Progenitor cell of endocrine pancreas (in vitro differentiated cells): ENCODE measurements at regions not wholly inside any gene's neighbourhood (a gene's known extent, or its start where the extent isn't known, plus 50 kb on each side); places are given as distances from the start of the nearest gene placed in this dataset.
"Not testable (repeated sequence)": the region's sequence is repeated elsewhere in the genome, so short reads cannot be mapped to it uniquely, and the experiment has no call there.

ENCODE experiments used
- DNase-seq: peaks from one replicate; pipeline ENCODE4 v3.0.0; 2021; ENCODE audit warnings: low spot score; ENCODE audit not compliant: unreplicated experiment
- H3K27ac Mint-ChIP-seq: 2 replicates; pipeline ENCODE4 v1.8.0; 2021; ENCODE audit warnings: mild to moderate bottlenecking, moderate library complexity, mixed read lengths
- H3K27me3 Mint-ChIP-seq: 2 replicates; pipeline ENCODE4 v1.8.0; 2021; ENCODE audit warnings: mixed read lengths
- H3K36me3 Mint-ChIP-seq: 2 replicates; pipeline ENCODE4 v1.8.0; 2022; ENCODE audit warnings: mixed read lengths; ENCODE audit not compliant: insufficient read depth
- H3K4me1 Mint-ChIP-seq: 2 replicates; pipeline ENCODE4 v1.8.0; 2021; ENCODE audit warnings: low read depth, mixed read lengths
- H3K4me3 Mint-ChIP-seq: 2 replicates; pipeline ENCODE4 v1.8.0; 2021; ENCODE audit warnings: low read depth, mild to moderate bottlenecking, moderate library complexity, mixed read lengths
- H3K9me3 Mint-ChIP-seq: 2 replicates; pipeline ENCODE4 v1.8.0; 2021; ENCODE audit warnings: low read depth, mixed read lengths
- TF ChIP-seq, protein P1 (sequence below): fragments of 200-600 bp; sonication (generic); IDR thresholded peaks from one replicate; pipeline ENCODE4 v1.5.0; 2021; ENCODE audit warnings: antibody characterized with exemption, mild to moderate bottlenecking; ENCODE audit not compliant: unreplicated experiment

DNA sequence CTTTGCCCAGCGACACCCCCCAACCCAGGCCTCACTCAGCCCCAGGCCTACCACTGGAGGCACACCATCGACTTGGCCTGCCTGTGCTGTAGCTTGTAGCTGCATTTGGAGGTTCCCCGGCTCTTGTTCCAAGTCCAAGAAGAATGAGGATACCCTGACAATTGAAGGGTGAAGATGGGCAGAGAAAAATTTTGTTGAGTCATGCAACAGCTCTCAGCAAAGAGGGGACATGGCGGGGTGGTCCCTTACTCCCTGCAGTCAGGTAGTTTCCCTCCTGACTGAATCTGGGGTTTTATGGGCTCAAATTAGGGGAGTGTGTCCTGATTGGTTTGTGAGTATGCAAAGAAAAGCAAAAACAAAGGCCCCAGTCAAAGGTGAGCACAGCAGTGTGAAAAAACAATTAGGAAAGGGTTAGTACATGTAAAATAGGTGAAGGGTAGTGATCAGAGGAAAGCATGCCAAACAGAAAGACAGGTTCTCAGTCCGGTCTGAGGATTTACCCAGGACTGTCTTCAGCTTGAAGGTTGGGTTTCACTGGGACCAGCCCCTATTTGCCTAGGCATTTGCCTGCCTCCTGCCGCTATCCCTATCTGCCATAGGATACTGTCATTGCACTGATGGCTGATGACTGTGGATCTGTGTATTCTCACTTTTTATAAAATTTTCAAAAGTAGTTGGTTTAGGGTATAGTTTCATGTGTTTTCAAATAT lies 316.4 kb upstream of the RND3 start:
- no peaks in the 10 kb centered on the region for H3K36me3 Mint-ChIP-seq
- no peaks in the 10 kb centered on the region for H3K27me3 Mint-ChIP-seq
- DNase-seq: no peak
- H3K9me3 Mint-ChIP-seq: no peaks in the 10 kb centered on the region
- no peak overlapping the region for H3K27ac Mint-ChIP-seq
- TF ChIP-seq, protein P1, sequence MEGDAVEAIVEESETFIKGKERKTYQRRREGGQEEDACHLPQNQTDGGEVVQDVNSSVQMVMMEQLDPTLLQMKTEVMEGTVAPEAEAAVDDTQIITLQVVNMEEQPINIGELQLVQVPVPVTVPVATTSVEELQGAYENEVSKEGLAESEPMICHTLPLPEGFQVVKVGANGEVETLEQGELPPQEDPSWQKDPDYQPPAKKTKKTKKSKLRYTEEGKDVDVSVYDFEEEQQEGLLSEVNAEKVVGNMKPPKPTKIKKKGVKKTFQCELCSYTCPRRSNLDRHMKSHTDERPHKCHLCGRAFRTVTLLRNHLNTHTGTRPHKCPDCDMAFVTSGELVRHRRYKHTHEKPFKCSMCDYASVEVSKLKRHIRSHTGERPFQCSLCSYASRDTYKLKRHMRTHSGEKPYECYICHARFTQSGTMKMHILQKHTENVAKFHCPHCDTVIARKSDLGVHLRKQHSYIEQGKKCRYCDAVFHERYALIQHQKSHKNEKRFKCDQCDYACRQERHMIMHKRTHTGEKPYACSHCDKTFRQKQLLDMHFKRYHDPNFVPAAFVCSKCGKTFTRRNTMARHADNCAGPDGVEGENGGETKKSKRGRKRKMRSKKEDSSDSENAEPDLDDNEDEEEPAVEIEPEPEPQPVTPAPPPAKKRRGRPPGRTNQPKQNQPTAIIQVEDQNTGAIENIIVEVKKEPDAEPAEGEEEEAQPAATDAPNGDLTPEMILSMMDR: no peak
- H3K4me3 Mint-ChIP-seq: no peak overlapping the region
- peaks cover under 1% of the 10 kb centered on the region for H3K4me1 Mint-ChIP-seq

DNA sequence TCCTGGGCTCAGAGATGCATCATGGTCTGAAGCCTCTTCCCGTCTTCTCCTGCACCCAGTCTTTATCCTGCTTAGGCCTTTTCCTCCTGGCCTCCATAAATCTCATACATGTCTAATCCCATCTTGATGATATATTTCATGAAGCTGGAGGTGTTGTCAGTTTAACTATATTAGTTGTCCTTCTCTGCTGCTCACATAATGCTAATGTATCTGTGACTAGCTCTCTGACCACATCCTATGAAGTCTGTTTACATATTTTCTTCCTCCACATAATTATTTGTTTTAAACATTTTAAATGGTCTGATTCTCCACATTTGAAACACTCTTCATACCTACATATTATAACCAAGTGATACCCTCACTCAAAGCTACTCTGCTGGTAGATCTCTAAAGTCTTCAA lies 315.2 kb upstream of the RND3 start:
- no peak overlapping the region for H3K4me3 Mint-ChIP-seq
- H3K27ac Mint-ChIP-seq: no peak overlapping the region
- TF ChIP-seq, protein P1: no peak
- H3K36me3 Mint-ChIP-seq: no peaks in the 10 kb centered on the region
- no peaks in the 10 kb centered on the region for H3K27me3 Mint-ChIP-seq
- no peaks in the 10 kb centered on the region for H3K4me1 Mint-ChIP-seq
- DNase-seq: no peak
- no peaks in the 10 kb centered on the region for H3K9me3 Mint-ChIP-seq

DNA sequence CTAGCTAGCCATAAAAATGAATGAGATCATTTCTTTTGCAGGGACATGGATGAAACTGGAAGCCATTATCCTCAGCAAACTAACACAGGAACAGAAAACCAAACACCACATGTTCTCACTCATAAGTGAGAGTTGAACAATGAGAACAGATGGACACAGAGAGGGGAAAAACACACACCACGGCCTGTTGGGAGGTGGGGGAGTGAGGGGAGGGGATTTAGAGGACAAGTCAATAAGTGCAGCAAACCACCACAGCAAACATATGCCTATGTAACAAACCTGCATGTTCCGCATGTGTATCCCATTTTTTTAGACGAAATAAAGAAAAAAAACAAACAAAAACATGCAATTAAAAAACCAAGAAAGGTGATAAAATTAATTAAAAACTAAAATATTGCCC lies 308.8 kb upstream of the RND3 start:
- H3K27ac Mint-ChIP-seq, H3K27me3 Mint-ChIP-seq, H3K4me3 Mint-ChIP-seq, H3K36me3 Mint-ChIP-seq, H3K4me1 Mint-ChIP-seq, DNase-seq: not testable (repeated sequence)
- H3K9me3 Mint-ChIP-seq: peaks cover 12% of the 10 kb centered on the region

DNA sequence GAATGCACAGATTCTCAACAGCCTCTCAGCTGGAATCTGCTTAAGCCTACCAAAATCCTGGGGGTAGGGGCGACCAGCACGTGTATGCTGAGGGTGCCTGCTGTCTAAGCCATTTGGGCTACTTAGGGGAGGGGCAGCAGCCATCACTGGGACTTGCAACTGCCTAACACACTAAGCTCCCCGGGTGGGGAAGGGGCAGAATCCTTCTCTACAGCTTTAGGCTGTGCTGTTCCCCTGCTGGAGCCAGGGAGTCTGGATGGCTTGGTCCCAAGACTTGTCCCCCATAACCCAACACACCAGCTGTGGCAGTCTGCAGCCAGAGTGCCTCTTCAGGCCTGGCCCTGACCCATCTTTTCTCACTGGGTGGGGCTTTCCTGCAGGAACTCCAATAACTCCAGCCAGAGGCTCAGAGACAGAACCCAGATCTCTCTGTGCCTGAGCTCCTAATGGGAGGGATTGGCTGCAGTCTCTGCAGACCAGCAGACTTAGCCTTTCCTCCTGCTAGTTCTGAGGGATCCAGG lies 305.4 kb upstream of the RND3 start:
- Mint-ChIP-seq H3K36me3 (peaks cover 1% of the 10 kb centered on the region), H3K4me3 (no peak overlapping the region), H3K9me3 (peaks cover 12% of the 10 kb centered on the region), H3K4me1 (peaks cover 3% of the 10 kb centered on the region), H3K27me3 (no peaks in the 10 kb centered on the region), H3K27ac (no peak overlapping the region)
- no peak for DNase-seq
- TF ChIP-seq, protein P1: no peak

DNA sequence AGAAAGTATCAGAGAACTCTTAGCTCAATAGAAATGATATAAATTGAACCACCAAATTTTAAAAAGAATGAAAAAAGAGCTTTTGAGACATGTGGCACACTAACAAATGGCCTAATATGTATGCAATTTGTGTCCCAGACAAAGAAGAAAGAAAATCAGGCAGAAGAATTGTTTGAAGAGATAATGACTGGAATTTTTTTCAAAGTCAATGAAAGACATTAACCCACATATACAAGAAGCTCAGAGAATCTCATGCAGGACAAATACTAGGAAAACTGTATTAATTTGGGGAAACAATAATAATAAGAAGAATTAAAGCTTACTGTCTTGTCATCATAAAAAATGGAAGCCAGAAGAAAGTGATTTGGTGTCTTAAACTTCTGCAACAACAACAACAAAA lies 304.1 kb upstream of the RND3 start:
- H3K27me3 Mint-ChIP-seq: no peaks in the 10 kb centered on the region
- H3K4me3 Mint-ChIP-seq: no peak overlapping the region
- no peak for DNase-seq
- H3K4me1 Mint-ChIP-seq: peaks cover 6% of the 10 kb centered on the region
- TF ChIP-seq, protein P1: no peak
- peaks cover 1% of the 10 kb centered on the region for H3K36me3 Mint-ChIP-seq
- no peak overlapping the region for H3K27ac Mint-ChIP-seq
- peaks cover 12% of the 10 kb centered on the region for H3K9me3 Mint-ChIP-seq

DNA sequence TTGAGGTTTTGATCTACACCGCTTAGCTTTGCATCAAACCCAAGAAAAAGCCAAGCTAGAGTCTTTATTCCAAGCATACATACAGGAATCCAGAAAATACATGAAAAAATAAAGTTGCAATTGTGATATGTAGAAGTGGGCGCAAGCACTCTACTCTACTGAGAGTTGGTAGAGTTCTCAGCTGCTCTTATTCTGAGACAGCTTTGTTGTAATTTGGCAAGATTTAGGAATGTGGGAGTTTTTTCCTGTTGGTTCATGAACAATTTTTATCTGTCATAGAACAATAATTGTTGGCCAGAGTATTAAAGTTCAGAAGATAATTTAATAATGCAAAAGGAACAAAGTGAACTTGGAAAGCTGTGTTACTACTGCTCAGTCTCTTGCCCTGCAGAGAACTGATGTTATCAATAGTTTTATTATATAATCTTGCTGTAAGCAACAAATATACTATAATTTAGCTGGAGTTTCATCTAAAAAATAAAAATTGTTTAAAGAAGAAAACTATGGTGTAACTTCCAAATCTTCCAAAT lies 302.0 kb upstream of the RND3 start:
- Mint-ChIP-seq H3K4me1 (peaks cover 4% of the 10 kb centered on the region), H3K4me3 (no peak overlapping the region), H3K9me3 (peaks cover 4% of the 10 kb centered on the region), H3K27ac (no peak overlapping the region), H3K36me3 (peaks cover 1% of the 10 kb centered on the region), H3K27me3 (no peaks in the 10 kb centered on the region)
- DNase-seq: no peak
- TF ChIP-seq, protein P1: no peak
